CD4-positive, alpha-beta T cell treated with Interleukin-17A for 4 hours (primary cell): ENCODE measurements at regions not wholly inside any gene's neighbourhood (a gene's known extent, or its start where the extent isn't known, plus 50 kb on each side); places are given as distances from the start of the nearest gene placed in this dataset.
"Not testable (repeated sequence)": the region's sequence is repeated elsewhere in the genome, so short reads cannot be mapped to it uniquely, and the experiment has no call there.

ENCODE experiments used
- DNase-seq: peaks from one replicate; pipeline ENCODE4 v3.0.0-alpha.2; 2020; ENCODE audit warnings: mixed read lengths

DNA sequence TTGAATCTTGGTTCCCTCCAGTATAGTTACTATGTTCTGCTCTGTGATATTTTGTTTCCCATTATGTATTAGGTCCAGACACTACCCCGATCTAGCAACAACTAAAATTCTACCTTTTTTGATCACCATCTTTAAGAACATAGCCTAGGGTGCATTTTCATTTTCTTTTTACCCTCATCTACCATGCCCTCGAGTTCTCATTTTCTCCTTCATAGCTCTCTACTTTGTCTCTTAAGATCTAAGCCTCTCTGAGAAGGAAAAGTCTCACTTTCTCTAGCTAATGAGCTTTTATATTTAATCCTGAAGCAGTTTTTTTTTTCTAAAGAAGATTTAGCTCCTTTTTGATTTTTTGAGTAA lies 1089.4 kb upstream of the SLC39A10 start:
- no peak for DNase-seq

DNA sequence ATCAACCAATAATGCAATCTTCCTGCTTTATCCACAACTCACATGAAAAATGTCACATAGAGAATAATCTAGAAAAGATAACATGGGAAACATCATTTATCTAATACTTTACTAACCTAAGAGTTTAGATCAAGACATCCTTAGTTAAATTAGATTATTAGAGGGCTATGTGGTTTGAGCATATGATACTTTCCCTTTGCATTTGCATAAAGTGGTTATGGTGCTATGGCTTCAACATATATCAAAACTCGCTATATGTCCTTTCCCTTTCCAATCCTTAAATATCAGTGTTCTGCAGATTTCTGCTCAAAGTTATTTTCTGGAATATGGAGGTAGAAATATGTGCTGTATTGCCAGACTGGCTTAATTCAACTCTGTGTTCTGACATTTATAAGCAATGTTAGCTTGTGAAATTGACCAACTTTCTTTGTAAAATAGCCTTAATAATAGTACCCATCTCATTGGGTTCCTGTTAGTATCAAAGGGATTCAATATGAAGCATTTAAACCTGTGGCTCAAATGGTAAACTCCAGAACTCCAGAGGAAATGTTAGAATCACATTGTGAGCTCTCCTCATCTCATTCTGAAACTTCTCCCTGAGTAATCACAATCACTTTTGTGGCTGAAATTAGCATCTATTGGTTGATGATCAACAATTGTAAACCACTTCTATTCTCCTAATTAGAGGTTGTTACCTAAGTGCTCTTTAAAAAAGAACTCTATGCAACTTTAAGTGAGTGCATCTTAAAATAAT lies 1089.9 kb upstream of the SLC39A10 start:
- DNase-seq: no peak

DNA sequence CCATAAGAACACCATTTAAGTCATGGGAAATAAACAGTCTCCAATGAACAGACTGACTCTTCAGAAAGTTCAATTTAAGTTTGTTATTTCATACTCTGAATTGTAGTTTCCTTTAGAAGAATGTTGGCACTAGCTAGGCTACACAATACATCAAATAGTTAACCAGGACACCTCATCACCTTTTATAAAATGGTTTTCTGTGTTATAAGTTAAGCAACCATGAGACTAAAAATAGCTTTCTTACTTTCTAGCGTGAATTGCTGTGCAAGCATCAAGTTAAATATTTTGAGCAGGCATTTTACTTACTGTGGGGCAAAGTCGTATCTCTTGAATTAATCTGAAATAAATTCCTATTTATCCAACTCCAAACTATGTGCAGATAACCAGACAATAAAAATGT lies 1092.6 kb upstream of the SLC39A10 start:
- no peak for DNase-seq

DNA sequence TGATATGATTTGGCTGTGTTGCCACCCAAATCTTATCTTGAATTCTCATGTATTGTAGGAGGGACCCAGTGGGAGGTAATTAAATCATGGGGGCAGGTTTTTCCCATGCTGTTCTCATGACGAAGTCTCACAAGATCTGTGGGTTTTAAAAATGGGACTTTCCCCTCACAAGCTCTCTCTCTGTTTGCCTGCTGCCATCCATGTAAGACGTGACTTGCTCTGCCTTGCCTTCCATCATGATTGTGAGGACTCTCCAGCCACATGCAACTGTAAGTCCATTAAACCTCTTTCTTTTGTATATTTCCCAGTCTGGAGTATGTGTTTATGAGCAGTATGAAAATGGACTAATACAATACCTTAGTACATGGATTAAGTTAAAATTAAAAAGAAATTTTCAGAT lies 1094.7 kb upstream of the SLC39A10 start:
- DNase-seq: no peak

DNA sequence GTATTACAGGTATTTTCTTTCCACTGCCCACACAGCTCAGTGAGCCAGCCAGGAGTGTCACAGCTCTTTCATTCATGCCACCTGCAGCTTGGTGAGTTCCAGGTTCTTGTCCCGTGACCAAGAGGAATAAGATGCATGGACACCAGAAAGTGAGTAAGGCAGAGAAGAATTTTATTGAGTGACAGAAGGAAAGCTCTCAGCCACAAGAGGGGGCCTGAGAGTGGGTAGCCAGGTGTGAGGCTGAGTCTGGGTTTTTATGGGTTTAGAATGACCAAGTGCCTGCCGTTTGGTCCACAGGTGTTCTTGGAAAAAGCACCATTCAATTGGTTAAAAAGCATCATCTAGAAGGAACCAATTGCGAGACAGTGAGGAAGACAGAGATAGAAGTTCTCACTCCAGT lies 1097.1 kb upstream of the SLC39A10 start:
- DNase-seq: no peak

DNA sequence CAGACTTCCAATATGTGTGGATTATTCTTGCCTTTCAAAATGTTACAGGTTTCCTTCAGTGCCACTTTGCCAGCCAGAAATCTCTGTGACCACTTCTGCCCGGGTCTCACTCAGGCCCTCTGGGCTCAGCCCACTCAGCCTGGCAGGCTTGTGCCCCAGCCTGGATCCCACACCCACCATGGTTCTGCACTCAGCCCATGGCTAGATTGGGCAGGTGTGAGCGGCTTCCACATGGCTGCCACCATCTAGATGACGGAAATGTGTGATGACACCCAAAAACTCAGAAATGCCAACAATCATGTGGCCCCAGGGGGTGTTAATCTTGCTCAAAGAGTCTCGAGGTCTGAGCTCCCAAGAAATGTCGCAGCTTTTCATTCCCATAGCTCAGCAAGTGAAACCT lies 1097.5 kb upstream of the SLC39A10 start:
- no peak for DNase-seq

DNA sequence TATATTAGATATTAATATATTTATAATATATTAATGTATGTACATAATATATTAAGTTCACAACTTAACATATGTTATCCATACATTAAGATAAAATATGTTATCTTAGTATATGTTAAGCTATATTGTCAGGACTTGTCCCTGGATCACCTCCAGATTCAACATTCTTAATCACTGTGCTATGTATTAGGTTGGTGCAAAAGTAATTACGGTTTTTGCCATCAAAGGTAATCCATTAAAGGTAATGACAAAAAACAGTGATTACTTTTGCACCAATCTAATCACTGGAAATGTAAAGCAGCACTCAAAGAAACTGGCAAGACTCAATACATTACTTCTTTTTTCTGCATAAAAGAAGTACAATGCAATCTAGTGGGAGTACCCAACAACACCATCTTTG lies 1099.0 kb upstream of the SLC39A10 start:
- no peak for DNase-seq

DNA sequence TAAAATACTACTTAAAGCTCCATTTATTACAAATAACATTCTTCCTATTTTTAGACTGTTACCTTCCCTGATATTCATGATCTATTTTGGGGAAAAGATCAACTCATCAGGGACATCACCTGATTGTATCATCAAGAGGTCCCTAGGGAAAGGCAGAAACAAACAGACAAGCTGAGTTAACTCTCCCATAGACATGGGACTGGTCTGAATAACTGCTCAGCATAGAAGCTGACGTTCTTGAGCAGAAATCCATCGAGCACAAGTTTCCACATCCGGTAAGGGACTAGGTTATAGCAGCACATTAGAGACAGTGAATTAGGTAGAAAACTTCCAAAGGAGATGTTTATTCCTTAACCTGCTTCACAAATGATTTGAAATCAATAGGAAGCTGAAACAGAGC lies 1100.4 kb upstream of the SLC39A10 start:
- DNase-seq: no peak

DNA sequence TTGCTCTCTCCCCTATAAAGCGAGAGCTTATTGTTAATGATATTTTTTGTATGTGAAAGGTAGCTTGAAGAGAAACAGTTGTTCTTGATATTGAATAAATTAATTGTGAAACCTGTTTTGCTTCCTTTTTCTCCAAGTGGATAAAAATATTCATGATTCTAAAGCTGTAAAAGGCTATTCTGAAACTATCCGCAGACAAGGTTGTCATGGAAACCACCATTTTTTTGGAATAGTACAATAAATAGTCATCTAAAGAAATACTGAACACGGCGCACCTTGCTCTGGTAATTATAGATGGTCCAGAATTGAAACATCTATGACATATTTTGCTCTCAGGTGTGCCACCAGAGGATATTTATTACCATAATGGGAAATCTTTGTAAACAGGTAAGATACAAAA lies 1103.0 kb upstream of the SLC39A10 start:
- DNase-seq: no peak

DNA sequence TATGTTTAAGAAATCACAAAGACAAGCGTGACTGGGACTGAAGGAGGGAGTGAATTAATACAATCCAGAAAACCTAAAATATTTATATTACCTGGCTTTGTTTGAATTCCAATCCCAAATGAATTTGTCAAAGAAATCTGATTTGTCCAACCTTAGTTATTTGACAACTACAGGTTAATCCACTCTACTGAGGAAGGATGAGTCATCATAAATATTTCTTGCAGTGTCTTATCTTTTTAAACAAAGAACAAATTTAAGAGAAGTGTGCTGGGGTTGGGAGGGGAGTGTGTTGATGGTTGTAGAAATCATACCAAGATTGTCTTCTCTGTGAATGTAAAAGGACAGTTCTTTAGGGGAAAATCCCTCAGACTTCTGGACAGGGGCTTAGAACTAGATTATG lies 1106.3 kb upstream of the SLC39A10 start:
- DNase-seq: no peak

DNA sequence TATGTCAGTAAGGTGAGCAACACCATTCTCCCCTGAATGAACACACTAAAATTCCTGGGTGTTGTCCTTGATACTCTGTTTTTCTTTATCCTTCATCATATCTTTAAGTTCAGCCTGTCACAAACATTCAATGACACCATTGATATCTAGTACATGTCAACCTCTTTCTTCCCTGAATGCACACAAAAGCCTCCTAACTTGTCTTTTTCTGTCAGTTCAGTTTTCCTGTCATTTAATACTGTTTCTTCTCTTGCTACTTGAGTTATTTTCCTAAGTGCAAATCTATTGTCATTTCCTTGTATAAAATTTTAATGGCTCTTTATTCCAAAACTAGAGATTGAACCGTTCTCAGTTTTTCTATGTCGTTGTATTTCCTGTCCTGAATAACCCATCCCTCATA lies 1107.6 kb upstream of the SLC39A10 start:
- no peak for DNase-seq

DNA sequence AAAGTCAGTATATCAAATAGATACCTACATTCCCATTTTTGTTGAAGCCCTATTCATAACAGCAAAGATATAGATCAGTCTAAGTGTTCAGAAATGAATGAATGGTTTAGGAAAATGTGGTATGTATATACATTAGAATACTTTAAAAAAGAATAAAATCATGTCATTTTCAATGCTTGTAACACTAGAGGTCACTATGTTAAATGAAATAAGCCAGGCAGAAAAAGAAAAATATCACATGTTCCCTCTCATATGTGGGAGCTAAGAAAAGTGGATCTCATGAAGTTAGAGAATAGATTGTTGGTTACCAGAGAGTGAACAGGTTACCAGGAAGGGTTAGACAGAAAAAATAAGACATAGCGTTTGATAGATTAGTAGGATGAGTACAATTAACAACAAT lies 1111.0 kb upstream of the SLC39A10 start:
- DNase-seq: no peak

DNA sequence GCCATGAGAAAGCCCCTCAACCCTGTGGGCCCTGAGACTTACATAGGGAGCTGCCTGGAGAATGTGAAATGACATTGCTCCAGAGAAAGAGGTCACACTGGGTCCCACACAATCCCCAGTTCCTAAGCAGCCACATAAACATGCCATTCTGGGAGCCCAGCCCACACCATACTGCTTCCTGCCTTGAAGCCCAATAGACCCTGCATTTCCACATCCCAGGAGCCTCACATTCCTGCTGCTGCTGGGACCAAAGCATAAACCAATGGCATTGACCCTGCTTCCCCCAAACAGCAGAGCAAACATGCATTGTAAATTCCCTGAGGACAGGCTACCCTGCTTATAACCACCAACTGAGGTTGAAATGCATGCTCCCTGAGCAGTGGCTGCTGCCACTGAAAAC lies 1117.6 kb upstream of the SLC39A10 start:
- no peak for DNase-seq

DNA sequence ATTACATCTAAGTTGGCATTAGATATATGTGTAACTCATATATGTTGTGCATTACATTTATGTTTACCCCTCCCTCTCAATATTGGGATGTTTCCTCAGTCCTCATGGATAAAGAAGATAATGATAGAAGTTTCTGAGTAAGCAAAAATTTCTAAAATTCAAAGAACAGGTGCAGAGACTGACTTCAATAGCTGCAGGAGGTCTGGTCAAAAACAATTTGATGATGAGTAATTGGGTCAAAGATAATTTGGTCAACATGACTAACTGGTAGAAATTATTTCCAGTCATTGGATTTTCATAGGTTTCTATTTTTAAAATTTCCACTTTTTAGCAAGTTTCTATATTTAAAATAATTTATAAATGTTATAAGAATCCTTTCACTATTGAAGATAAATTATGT lies 1130.9 kb upstream of the SLC39A10 start:
- DNase-seq: no peak

DNA sequence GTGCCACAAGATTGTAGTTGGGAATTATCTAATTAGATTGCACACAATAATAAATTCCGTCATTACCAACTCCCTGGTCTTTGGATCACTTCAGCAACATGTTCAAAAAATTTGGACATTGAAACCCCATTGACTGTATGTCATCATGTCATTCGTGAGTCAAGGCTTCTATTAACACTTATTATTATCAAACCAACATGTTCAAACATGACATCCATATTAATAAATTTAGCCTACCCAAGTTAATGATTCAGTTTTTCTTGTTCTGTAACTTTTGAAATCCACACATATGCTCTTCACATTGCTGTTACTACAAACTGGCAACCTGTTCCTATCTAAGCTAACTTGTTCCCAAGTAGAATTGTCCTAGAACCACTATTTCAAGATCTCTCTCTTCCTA lies 1142.7 kb upstream of the SLC39A10 start:
- no peak for DNase-seq

DNA sequence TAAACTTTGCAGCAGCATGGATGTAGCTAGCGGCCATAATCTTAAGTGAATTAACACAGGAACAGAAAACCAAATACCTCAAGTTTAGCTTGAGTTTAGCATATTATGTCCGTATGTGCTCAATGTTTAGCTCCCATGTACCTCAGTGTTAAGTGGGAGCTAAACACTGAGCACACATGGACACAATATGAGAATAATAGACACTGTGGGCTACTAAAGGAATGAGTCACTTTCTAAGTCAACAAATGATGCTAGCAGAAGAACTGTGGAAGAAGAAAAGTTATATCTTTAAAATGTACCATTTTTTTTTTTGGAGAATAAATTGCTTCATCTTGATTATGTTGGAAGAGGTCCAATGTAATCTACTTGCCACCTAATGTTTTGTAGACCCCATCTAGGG lies 1146.0 kb upstream of the SLC39A10 start:
- not testable (repeated sequence) for DNase-seq

DNA sequence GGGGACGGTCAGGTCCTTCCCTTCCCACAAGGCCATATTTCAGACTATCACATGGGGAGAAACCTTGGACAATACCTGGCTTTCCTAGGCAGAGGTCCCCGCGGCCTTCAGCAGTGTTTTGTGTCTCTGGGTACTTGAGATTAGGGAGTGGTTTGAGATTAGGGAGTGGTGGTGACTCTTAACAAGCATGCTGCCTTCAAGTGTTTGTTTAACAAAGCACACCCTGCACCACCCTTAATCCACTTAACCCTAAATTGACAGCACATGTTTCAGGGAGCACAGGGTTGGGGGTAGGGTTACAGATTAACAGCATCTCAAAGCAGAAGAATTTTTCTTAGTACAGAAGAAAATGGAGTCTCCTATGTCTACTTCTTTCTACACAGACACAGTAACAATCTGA lies 1152.2 kb upstream of the SLC39A10 start:
- not testable (repeated sequence) for DNase-seq

DNA sequence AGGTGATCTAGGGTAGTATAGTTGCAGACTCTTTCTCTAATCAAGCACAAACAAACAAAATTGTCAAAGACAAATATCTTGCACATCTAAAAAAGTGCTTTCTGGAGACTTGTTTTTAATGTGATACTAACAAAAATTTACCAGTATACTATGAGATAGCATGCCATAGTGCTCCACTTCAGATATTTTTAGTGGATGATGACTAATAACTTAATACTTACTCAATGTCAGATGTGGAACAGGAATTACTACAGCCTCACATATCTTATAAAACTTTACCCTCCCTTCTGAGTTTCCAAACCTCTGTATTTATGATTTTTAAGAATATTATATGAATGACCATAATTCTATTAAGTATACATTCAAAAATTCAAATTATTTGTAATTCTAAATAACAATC lies 1162.0 kb upstream of the SLC39A10 start:
- no peak for DNase-seq

DNA sequence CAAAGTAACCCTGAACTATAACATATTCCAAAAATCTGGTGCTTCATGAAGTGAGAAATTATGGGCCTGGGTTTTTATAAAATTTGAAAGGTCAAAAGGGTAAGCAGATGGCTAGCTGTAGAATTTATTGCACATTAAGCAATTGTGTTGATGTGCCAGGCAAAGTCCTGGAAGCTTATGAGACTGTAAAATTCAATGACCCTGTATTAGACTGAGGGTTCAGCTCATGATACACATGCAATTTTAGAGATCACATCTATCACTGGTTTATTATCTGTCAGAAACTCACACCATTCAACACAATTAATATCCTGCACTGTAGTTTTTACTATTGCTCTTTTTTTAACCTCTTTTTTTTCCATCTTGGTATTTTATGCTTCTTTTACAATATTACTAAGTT lies 1162.6 kb upstream of the SLC39A10 start:
- DNase-seq: no peak

DNA sequence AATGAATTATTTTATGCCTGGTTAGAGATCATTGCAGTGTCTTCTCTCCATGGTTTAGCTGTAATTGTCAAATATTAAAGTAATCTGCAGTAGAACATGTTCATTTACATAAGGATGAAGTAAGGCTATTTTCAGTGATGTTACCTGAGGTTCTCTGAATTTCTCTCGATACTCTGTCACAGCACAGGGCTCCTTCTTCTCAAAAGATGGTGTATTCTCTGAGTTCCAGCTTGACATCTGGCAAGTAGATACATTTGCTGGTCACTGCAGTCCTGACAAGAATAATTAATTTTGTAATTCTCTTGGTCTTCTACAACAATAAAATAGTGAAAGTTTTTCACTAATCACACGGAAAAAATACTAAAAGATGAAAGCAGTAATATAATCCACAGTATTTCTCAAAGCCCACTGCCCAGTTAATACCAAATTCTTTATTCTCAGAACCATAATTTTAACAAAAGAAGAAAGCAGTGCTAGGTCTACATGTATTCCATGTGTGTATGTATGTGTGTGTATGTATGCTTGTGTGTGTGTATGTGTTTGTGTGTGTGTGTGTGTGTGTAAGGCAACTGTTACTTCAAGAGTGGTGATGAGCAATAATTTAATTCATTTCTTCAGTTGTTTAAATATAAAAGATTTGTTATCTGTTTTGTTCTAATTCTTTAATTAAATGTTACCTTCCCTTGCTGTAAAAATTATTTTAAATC lies 1165.5 kb upstream of the SLC39A10 start:
- no peak for DNase-seq

DNA sequence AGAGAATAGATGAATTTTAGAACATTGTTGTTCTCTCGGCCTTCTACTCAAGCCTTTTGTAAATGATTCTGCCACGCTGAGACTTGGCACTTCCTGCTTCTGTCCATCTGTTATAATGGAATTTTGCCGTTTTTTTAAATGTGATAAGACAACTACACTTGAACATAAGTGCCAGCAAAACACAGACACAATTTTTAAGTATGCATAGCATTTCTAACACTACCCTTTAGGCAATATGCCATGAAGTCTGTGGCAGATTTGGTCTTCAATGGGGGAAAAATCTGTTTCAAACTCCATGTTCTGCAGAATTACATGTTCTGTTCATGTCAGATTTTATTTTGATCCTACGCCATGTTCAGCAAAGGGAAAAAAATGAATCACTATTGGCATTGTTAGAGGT lies 1170.7 kb upstream of the SLC39A10 start:
- no peak for DNase-seq

DNA sequence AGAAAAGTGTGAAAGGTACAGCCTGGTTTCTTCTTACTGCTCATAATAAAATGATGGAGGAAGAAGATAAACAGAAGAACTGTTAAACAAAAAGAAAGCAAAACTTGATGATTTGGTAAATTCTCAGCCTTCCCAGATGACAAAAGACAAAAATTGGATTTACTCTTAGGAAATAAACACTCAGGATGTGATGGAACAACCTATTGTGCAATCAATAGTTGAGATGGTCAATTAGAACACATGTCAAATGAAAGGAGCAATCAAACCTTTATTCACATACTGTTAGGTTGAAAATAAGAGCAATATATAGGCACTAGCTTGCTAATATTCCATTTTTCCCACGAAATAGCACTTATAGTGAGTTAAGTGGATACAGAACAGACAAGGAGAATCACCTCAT lies 1174.0 kb upstream of the SLC39A10 start:
- no peak for DNase-seq

DNA sequence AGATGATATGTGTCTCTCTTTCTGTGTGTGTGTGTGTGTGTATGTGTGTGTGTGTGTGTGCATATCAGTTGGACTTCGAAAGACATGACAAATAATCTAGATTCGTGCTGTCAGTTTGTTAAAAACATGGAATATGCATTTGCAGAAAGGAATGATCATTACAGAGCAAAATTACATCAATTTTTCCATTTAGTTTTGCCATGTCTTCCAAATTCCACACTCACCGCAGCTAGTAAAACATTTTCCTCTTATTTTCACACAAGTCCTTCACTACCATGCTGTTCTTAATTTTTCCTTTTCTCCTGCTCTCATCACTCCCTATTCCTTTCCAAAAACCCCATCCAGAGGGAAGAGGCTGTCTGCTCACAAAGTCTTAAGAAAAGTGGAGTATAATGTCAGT lies 1191.4 kb upstream of the SLC39A10 start:
- DNase-seq: no peak

DNA sequence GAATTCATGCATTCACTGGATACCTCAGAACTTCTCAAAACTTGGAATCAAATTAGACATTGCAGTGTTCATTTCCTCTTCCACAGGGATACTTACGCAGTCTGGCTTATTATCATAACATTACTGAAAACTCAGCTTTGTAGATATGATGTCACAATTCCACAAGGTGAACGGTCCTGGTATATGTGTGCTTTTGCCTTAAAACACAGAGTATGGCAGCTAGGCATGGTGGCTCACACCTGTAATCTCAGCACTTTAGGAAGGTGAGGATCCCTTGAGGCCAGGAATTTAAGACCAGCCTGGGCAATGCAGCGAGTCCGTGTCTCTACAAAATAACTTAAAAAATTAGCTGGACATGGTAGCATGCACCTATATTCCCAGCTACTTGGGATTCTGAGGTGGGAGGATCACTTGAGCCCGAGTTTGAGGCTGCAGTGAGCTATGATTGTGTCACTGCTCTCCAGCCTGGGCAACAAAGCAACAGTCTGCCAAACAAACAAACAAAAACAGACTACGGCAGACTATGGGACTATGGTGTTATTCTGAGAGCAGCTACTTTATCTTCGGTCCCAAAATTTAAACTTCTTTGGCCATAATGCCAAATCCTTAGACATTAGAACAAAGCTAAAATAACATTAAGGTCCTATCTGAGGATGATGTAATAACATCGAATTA lies 1191.9 kb upstream of the SLC39A10 start:
- no peak for DNase-seq
